GM19463 (cell line): ENCODE measurements at regions not wholly inside any gene's neighbourhood (a gene's known extent, or its start where the extent isn't known, plus 50 kb on each side); places are given as distances from the start of the nearest gene placed in this dataset.
"Not testable (repeated sequence)": the region's sequence is repeated elsewhere in the genome, so short reads cannot be mapped to it uniquely, and the experiment has no call there.

ENCODE experiments used
- ATAC-seq: cut with Tn5 transposase; IDR thresholded peaks from one replicate; pipeline ENCODE4 v1.9.1; 2021; ENCODE audit warnings: mild to moderate bottlenecking, moderate library complexity; ENCODE audit not compliant: unreplicated experiment

GRCh38 chr2:83224591-83225200, 1234.4 kb downstream of the SUCLG1 start:
- ATAC-seq: no peak

GRCh38 chr2:83221258-83221657, 1237.8 kb downstream of the SUCLG1 start:
- ATAC-seq: no peak

GRCh38 chr2:83217854-83218253, 1241.2 kb downstream of the SUCLG1 start:
- ATAC-seq: no peak

GRCh38 chr2:83196225-83196624, 1262.9 kb downstream of the SUCLG1 start:
- no peak for ATAC-seq

GRCh38 chr2:83191316-83191715, 1267.8 kb downstream of the SUCLG1 start:
- no peak for ATAC-seq

GRCh38 chr2:83186105-83186760, 1272.8 kb downstream of the SUCLG1 start:
- no peak for ATAC-seq

GRCh38 chr2:83180862-83181530, 1278.1 kb downstream of the SUCLG1 start:
- ATAC-seq: not testable (repeated sequence)

- ATAC-seq: no peak
These were observed 1282.5 kb downstream of the SUCLG1 start for GRCh38 chr2:83176539-83176938.

- no peak for ATAC-seq
These were observed 1286.2 kb downstream of the SUCLG1 start for GRCh38 chr2:83172841-83173240.

GRCh38 chr2:83168377-83168776, 1290.7 kb downstream of the SUCLG1 start:
- ATAC-seq: no peak

- no peak for ATAC-seq
These were observed 1296.7 kb downstream of the SUCLG1 start for GRCh38 chr2:83162421-83162820.

- ATAC-seq: no peak
These were observed 1298.5 kb downstream of the SUCLG1 start for GRCh38 chr2:83160571-83160970.

- ATAC-seq: no peak
These were observed 1303.3 kb downstream of the SUCLG1 start for GRCh38 chr2:83155826-83156225.

GRCh38 chr2:83143946-83144345, 1315.1 kb downstream of the SUCLG1 start:
- ATAC-seq: no peak

- no peak for ATAC-seq
These were observed 1316.1 kb downstream of the SUCLG1 start for GRCh38 chr2:83142934-83143333.

GRCh38 chr2:83115606-83116005, 1343.5 kb downstream of the SUCLG1 start:
- ATAC-seq: no peak

- no peak for ATAC-seq
These were observed 1343.9 kb downstream of the SUCLG1 start for GRCh38 chr2:83115155-83115554.

- ATAC-seq: no peak
These were observed 1345.1 kb downstream of the SUCLG1 start for GRCh38 chr2:83113953-83114352.

GRCh38 chr2:83112858-83113257, 1346.2 kb downstream of the SUCLG1 start:
- no peak for ATAC-seq

- ATAC-seq: no peak
These were observed 1349.8 kb downstream of the SUCLG1 start for GRCh38 chr2:83109284-83109683.

GRCh38 chr2:83106853-83107252, 1352.2 kb downstream of the SUCLG1 start:
- ATAC-seq: no peak

GRCh38 chr2:83104202-83104601, 1354.9 kb downstream of the SUCLG1 start:
- no peak for ATAC-seq
